ENCODE measurements at regions not wholly inside any gene's neighbourhood (a gene's known extent, or its start where the extent isn't known, plus 50 kb on each side); places are given as distances from the start of the nearest gene placed in this dataset.

DNA sequence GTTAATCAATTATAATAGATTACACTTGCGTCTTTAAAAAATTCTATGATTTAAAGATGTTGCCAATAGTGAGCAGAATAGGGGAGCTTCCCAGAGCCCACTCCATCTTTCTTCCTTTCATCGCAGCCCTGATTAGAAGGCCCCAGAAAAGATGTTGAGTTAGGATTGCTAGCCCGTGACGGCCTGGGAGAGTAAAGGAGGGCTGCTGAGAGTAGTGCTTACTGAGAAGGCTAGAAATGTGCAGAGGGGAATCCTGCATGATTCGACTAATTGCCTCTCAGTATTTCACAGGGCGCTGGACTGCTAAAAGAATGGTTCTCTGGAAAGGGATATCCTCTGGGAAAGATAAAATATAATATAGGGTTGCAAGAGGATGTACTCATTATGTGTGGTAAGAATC is 160.5 kb downstream of the C11orf87 start:
- no peaks in the 10 kb centered on the region for H4K20me1 ChIP-seq (ENCODE audit: control insufficient read depth, insufficient read depth)
- no peak for FAIRE-seq
- ChIA-PET POLR2A (no interaction called here), CTCF (no interaction called here), RAD21 (ENCODE audit: unreplicated experiment) (no interaction called here), SMC1A (ENCODE audit: uncharacterized antibody, unreplicated experiment) (no interaction called here)
- no peak for TF ChIP-seq BACH1 (IDR thresholded peaks at IDR 0.05; ENCODE audit: borderline replicate concordance)
- TF ChIP-seq, protein P1, sequence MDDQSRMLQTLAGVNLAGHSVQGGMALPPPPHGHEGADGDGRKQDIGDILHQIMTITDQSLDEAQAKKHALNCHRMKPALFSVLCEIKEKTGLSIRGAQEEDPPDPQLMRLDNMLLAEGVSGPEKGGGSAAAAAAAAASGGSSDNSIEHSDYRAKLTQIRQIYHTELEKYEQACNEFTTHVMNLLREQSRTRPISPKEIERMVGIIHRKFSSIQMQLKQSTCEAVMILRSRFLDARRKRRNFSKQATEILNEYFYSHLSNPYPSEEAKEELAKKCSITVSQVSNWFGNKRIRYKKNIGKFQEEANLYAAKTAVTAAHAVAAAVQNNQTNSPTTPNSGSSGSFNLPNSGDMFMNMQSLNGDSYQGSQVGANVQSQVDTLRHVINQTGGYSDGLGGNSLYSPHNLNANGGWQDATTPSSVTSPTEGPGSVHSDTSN (IDR thresholded peaks at IDR 0.05; ENCODE audit: insufficient replicate concordance, low read depth, low read length) = no peak
- TF ChIP-seq ZNF207 (IDR thresholded peaks at IDR 0.05; ENCODE audit: borderline replicate concordance) = no peak
- TF ChIP-seq RELA (IDR thresholded peaks at IDR 0.05; ENCODE audit: borderline replicate concordance, partially characterized antibody) = no peak
- no peak for TF ChIP-seq MYB (IDR thresholded peaks at IDR 0.05; ENCODE audit: borderline replicate concordance, low read depth, low read length)
- TF ChIP-seq, protein P2, sequence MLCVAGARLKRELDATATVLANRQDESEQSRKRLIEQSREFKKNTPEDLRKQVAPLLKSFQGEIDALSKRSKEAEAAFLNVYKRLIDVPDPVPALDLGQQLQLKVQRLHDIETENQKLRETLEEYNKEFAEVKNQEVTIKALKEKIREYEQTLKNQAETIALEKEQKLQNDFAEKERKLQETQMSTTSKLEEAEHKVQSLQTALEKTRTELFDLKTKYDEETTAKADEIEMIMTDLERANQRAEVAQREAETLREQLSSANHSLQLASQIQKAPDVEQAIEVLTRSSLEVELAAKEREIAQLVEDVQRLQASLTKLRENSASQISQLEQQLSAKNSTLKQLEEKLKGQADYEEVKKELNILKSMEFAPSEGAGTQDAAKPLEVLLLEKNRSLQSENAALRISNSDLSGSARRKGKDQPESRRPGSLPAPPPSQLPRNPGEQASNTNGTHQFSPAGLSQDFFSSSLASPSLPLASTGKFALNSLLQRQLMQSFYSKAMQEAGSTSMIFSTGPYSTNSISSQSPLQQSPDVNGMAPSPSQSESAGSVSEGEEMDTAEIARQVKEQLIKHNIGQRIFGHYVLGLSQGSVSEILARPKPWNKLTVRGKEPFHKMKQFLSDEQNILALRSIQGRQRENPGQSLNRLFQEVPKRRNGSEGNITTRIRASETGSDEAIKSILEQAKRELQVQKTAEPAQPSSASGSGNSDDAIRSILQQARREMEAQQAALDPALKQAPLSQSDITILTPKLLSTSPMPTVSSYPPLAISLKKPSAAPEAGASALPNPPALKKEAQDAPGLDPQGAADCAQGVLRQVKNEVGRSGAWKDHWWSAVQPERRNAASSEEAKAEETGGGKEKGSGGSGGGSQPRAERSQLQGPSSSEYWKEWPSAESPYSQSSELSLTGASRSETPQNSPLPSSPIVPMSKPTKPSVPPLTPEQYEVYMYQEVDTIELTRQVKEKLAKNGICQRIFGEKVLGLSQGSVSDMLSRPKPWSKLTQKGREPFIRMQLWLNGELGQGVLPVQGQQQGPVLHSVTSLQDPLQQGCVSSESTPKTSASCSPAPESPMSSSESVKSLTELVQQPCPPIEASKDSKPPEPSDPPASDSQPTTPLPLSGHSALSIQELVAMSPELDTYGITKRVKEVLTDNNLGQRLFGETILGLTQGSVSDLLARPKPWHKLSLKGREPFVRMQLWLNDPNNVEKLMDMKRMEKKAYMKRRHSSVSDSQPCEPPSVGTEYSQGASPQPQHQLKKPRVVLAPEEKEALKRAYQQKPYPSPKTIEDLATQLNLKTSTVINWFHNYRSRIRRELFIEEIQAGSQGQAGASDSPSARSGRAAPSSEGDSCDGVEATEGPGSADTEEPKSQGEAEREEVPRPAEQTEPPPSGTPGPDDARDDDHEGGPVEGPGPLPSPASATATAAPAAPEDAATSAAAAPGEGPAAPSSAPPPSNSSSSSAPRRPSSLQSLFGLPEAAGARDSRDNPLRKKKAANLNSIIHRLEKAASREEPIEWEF (IDR thresholded peaks at IDR 0.05; ENCODE audit: insufficient replicate concordance, low read depth, low read length) = no peak
- TF ChIP-seq EED (IDR thresholded peaks at IDR 0.05; ENCODE audit: low read depth) = no peak
- TF ChIP-seq SMC3 (IDR thresholded peaks at IDR 0.05; ENCODE audit: borderline replicate concordance, low read length) = no peak
- no peak for TF ChIP-seq ZNF622 (IDR thresholded peaks at IDR 0.05)
- H3K27ac ChIP-seq (ENCODE audit: control insufficient read depth, insufficient read depth) = no peak overlapping the region
- H3K4me1 ChIP-seq (ENCODE audit: control insufficient read depth, insufficient read depth, low read length) = no peaks in the 10 kb centered on the region
- no peak overlapping the region for H3K9ac ChIP-seq (ENCODE audit: control insufficient read depth, insufficient read depth, low read length)
- no peak overlapping the region for H3K4me2 ChIP-seq (ENCODE audit: control insufficient read depth, insufficient read depth)
- in situ Hi-C loops (cut with MboI) = no loop called here
- H2AFZ ChIP-seq (ENCODE audit: control insufficient read depth, low read depth, low read length) = no peak overlapping the region
- H3K9me3 ChIP-seq (replicated peaks; ENCODE audit: control insufficient read depth, insufficient read depth, low read length) = no peaks in the 10 kb centered on the region
- no peak overlapping the region for H3K4me3 ChIP-seq
- no peaks in the 10 kb centered on the region for H3K36me3 ChIP-seq (ENCODE audit: control insufficient read depth in 2 of 2, insufficient read depth in 2 of 2, low read length in 1 of 2)
- H3K27me3 ChIP-seq (replicated peaks in 1 of 2; ENCODE audit: control insufficient read depth in 2 of 2, insufficient read depth in 2 of 2, low read length in 1 of 2) = no peaks in the 10 kb centered on the region; a peak in 1 of 4 replicates
- BruUV-seq (replicated peaks) = no TSS peak
- no peaks in the 10 kb centered on the region for H3K79me2 ChIP-seq (ENCODE audit: control insufficient read depth, insufficient read depth, low read length)
- WGBS (ENCODE audit: insufficient coverage, insufficient replicate concordance, low lambda C conversion rate, missing lambda C conversion rate) = 18% methylated on average over 6 of the region's 6 CpGs
- intact Hi-C loops (cut with micrococcal nuclease; ENCODE audit: unreplicated experiment) = no loop called here
- no peak for ATAC-seq
- no peak for DNase-seq (ENCODE audit: low read depth, low spot score)
